HG02938 (cell line): ENCODE measurements at regions not wholly inside any gene's neighbourhood (a gene's known extent, or its start where the extent isn't known, plus 50 kb on each side); places are given as distances from the start of the nearest gene placed in this dataset.
"Not testable (repeated sequence)": the region's sequence is repeated elsewhere in the genome, so short reads cannot be mapped to it uniquely, and the experiment has no call there.

ENCODE experiments used
- ATAC-seq: cut with Tn5 transposase; IDR thresholded peaks from one replicate; pipeline ENCODE4 v1.9.1; 2021; ENCODE audit warnings: mild to moderate bottlenecking, moderate library complexity; ENCODE audit not compliant: unreplicated experiment

DNA sequence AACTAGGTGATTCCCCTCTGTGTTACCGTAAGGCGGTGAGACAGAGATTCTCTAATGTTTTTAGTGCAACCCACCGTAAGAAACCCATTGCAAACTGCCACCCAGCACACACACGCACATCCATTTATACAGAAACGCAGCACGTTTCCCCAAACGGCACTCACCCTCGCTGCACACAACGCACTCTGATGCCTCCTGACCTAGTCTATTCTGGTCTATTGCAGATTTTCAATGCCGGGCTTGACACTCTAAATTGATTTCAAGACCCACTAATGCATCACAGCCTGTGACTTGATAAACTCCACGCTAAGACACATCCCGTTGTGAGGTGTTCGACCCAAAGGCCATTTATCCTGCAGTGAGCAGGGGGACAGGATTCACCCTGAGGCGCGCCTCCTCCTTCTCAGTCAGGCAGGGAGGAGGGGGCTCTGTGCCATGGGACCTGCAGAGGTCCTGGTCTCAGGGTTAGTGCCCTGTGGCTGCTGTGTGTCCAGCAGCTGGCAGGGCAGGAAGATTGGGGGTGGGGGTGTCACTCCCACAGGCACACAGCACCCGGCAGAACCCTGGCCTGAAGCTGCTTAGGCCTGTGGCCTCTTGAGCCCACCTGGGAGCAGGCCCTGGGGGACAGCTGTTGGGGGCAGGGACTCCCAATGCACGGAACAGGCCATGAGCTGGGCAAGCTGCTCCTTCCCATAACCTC is 335.6 kb downstream of the PREX1 start:
- ATAC-seq: no peak

DNA sequence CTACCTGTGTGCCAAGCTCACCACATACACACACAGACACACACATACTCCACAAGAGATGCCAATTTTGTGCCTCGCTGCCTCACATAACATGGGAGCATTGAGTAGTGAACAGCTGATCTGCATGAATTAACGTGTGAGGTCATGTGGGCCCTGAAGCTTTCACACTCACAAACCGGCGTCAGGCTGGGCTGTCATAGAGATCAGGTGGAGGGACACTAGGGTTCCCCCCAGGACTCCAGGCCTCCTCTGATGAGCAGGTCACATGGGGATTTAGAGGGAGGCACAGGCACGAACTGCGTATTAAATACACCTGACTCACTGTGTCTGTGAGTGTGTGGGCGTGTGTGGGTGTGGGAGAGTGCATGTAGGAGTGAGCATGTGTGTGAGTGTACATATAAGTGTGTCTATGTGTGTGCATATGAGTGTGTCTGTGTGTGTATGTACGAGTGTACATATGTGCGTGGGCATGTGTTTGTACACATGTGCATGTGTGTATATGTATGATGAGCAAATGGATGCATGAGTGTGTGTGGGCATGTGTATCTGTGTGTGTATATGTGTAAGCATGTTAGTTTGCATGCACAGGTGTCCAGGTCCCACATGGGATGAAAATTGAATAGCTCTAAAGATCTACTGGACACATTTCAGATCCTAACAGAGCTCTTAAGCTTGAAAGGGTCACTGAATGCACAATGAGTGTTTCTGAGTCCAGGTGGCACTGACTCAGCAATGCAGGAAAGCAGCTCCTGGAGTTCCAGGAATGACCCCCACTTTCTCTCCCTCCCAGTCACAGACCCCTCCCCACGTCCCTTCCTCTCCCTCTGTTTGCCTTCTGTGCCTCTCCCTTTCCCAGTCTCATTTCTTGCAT is 336.6 kb downstream of the PREX1 start:
- no peak for ATAC-seq

DNA sequence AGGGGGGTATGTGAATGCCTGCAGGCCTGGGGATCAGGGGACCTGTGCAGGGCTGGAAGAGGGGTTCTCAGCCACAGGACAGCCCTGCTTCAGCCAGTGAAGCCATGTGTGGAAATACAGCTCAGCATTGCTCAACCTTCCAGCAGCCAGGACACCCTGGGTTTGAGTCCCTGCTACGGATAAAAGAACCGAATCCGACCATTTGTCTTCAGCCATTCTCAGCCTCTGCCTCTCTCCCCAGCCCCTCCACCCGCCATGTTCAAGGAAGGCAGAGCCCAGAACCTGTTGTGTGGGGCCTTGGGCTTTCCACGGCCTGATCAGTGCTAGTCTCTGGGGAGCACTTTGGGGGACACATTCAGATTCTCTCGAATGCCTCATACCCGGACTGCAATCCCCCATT is 337.5 kb downstream of the PREX1 start:
- not testable (repeated sequence) for ATAC-seq

DNA sequence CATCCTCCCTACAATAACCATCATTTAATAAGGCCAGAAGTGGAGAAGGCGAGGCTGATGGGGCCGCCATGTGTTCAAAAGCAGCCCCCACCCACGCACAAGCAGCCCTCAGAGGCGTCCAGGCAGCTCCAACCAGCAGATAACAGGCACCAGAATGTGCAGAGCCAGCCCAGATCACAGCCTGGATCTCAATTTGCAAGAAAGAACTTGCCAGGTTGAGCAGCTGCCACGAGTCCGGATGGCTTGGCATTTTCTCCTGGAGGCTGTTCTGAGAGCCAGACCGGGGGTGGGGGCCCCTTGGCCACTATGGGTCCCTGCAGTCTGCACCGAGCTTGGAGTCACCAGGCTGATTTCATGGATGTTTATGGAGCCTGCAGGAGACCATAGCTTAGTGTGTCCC is 338.1 kb downstream of the PREX1 start:
- ATAC-seq: no peak

DNA sequence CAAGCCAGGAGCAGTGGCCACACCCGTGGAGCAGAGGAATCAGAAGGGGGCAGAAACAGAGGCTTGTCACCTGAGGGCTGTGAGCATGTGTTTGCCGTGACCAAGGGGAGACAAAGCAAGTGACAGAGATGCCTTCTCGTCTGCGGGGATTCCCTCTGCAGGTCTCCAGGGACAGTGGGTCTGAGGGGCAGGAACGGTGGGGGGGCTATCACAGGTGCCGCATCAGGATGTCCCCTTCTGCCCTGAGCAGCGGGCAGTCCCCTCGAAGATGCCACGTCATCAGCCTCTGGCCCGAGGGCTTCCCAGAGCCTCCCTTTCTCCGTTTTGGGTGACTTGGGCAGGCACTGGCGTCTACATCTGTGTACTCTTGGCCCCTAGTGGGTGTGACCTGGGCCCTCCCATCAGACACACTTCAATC is 338.7 kb downstream of the PREX1 start:
- ATAC-seq: peak; percentile 44

DNA sequence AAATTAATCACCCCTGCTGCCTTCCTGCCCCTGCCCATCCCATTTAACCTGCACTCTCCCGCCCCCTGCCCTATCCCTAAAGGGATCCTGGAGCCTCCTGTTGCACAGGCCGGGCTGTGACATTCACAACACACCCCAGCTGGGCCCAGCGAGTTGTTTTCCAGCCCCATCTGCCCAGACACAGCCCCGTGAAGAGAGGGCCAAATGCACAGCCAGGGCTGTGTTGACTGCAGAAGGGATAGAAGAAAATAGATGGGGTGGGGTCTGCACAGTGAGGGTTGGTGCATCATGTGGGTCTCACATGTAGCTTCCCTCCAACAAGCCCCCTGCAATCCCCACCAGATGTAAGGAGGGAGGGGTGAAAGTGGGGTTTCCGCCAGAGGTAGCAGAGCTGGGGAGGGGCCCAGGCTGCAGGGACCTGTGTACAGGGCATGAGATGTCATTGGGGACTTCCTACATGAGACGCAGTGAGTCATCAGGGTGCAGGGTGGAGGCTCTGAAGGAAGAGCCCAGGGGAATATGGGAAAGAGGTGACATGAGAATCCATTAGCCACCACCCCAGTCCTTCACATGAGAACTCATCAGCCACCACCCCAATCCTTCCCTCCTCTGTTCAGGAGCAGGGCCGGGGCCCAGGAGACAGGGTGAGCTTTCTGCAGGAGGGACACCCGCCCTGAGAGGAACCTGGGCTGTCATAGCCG is 339.3 kb downstream of the PREX1 start:
- ATAC-seq: peak; percentile 42

DNA sequence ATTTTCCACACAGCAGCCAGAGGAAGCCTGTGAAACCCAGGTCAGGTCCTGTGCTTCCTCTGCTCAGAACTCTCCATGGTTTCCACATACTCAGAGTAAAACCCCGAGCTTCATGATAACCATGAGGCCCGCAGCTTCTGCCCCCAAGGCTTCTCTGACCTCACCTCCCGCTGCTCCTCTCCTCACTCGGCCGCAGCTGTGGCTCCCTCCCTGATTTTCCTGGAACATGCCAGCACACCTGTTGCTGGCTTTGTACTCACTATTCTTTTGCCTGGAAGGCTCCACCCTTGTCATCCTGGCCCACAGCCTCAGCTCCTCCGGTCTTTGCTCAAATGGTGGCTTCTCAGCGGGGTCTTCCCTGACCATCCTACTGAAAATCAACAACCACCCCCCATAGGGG is 341.7 kb downstream of the PREX1 start:
- ATAC-seq: no peak

DNA sequence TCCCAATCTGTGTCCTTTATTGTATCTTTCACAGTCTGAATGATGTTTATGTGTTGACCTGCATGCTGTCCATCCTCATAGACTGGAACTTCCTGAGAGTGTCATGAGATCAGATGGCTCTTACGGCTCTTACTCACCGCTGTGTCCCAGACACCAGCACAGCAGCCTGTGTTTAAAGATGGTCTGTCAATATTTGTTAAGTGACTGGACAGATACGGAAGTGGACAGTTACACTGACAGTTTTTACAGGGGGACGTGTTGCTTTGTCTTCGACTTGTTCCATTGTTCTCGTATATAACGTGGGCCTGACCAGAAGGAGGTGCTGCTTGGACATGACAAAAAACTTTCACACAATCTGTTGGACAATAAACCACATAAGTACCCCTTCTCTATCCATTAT is 342.6 kb downstream of the PREX1 start:
- ATAC-seq: not testable (repeated sequence)

DNA sequence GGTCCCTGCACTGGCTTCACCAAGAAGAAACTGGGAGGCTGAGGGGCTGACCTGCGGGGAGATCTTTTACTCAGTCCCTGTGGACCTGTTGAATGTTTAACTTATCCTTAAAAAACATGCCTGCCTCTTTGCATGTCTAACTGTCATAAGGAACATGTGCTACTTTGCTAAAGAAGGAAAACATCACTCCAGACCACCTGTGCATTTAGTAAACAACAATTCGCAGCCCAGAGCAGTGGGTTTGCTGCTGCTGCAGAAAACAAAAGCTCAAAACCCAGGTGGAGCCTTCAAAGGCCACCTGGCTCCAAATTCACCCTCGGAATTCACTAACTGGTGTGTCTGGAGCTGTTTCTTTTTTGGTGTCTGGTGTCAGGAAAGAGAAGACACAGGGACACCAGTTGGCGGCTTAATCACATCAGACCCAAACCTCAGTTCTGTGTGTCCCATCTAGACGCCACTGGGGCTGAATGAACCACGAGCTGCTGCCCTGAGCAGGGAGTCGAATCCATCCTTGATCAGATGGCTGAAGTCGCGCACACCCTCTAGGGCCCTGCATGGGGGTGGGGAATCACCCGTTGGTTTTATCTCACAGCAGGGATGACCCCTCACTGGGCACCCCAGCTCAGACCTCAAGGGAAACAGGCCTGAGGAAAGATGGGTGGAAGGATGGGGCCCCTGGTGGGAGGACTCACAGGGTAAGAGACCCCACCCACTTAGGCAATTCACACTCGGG is 344.3 kb downstream of the PREX1 start:
- no peak for ATAC-seq

DNA sequence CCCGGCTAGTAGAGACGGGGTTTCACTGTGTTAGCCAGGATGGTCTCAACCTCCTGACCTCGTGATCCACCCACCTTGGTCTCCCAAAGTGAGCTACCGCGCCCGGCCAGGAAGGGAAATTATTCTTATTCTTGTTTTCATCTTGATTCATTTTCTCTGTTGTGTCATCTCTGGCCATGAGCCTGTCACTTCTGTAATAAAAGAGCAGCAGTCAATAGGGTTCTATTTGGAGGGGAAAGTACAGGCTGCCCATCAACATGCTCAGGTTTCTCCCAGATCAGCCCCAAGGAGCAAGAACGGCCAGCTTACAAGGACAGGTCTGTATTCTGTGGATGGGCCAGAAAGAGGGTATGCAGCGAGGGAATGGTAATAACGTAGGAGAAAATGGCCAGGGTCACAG is 345.0 kb downstream of the PREX1 start:
- ATAC-seq: no peak

DNA sequence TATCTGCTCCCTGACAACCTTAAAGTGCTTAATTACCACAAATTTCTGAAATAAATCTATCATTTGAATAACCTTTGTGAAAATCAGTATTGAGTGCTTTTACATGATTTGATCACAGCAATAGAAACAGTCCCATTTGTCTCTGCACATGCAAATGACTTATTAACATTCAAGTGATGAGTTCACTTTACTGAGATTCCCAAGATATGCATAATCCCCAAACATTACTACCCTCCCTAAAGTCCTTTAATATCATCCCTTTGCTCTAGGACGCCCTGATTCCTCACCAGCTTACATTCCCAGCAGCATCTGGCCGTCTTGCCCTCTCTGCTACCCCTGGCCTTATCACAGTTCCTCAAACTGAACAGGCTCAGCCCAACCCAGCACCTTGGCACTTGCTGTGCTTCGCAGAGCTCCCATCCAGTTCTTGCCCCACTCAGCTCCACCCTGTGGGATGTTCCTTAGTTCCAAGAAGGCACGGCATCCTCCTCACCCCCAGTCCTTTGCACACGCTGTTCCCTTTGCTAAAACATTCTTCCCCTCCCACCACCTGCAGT is 347.5 kb downstream of the PREX1 start:
- ATAC-seq: no peak

DNA sequence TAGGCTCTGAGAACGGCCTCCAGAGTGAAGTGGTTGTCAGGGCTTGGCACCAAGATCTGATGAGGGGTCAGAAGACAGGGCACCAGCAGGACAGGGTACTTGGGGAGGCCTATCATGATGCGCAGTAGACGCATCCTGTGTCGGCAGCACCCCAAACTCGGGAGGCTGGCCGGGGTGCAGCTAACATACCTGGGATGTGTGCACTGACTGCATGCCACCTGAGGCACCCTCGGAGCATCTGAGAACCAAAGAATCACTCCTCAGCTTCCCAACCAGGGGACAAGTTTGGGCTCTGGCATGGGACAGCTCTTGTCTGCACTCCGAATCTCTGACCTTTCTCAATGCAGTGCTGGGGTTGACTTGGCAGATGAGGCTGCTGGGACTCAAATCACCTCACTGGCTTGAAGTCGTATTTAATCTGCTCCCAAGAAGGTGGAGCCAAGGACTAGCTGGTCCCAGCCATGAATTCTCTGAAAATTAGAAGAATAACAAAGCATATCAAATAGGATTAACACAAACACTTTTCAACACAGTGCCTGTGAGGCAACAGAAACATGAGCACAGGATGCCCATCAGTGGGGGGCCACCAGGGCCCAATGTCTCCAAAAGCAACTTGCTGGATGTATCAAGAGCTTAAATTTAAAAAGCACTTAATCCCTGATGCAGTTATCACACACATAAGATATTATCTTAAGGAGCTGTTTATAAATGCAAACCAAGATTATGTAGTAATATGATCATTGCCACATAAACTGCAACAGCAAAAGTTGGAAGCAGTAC is 348.8 kb downstream of the PREX1 start:
- no peak for ATAC-seq

DNA sequence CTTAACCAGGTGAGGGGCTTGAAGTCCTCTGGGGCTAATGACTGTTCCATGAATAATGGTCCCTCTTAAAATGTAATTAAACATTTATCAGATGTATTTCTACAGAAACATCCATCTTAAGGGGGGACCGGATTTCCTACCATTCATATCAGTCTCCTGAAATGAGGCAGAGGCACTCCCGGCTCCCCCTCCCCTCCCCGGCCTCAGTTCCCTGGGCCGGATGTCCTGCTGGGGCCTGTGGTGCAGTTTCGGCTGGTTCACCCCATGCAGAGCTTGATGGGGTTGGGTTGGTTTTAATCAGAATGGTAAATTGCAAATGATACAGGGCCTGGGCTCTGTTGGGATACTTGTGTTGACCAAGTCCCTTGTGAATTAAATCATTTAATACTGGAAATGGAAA is 349.4 kb downstream of the PREX1 start:
- no peak for ATAC-seq

DNA sequence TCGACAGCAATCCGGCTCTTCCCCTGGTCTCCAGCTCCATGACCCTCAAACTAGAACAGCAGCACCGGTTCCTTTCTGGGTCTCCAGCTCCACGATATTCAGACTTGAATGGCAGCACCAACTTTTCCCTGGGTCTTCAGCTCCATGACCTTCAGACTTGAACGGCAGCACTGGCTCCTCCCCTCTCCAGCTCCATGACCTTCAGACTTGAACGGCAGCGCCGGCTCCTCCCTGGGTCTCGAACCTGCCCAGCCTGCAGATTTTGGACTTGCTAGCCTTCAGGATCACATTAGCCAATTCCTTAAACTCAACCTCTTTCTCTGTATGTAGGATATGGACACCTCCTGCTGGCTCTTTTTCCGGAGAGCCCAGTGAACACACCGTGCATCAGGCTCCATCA is 350.9 kb downstream of the PREX1 start:
- no peak for ATAC-seq

DNA sequence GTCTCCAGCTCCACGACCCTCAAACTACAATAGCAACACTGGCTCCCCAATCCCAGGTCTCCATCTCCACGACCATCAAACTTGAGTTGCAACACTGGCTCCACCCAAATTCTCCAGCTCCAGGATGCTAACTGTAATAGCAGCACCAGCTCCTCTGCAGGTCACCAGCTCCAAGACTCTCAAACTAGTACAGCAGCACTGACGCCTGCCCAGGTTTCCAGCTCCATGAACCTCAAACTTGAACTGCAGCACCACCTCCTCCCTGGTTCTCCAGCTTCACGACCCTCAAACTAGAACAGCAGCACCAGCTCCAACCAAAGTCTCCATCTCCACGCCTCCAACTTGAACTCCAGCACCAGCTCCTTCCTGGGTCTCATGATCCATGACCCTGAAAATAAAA is 353.8 kb downstream of the PREX1 start:
- ATAC-seq: no peak

DNA sequence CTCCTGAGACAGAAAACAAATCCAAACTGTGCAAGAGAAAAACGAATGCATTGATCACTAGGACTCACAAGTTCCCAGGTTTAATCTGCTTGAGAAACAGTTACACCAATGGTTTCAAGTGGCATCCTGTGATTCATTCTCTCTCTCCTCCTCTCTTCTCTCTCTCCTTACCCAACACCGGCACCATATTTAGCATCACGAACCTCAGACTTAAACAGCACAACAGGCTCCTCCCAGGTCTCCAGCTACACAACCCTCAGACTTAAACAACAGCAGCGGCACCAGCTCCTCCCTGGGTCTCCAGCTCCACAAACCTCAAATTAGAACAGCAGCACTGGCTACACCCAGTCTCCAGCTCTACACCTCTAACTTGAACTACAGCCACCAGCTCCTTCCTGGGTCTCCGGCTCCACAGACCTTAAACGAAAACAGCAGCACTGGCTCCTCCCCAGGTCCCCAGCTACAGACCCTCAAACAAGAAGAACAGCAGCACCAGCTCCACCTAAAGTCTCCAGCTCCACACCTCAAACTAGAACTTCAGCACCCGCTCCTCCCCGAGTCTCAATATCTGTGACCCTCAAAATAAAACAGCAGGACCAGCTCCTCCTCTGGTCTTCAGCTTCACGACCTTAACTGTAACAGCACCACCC is 355.9 kb downstream of the PREX1 start:
- ATAC-seq: no peak

DNA sequence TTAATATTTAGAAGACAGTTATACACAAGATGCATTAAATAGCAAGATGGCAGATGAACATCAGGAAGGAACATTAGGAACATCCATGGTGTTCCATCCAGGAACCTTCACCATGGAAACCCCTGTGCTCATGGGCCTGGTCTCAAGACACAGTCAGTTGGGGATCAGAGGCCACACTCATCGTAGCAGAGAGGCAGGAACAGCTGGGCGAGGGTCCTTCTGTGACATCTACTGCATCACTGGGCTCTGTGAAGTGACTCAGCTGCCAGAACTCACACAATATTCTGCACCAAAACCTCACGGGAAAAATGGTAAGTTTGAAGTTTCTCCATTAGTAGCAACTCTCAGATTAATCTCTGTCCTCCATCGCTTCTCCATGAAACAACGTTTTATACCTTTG is 356.6 kb downstream of the PREX1 start:
- no peak for ATAC-seq

DNA sequence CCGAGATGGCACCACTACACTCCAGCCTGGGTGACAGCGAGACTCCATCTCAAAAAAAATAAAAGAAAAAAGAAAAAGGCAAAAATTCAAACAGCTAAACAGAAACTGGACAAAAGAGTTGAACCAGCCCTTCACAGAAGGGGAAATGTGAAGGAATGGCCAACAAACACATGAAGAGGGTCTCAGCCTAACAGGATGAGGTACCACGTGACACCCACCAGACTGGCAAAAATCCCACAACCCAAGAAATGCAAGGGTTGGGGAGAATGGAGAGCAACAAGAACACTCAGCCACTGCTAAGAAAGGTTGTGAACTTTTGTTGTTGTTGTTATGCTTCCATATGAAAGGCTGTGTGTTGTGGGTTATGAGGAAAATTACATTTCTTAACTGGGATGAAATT is 357.7 kb downstream of the PREX1 start:
- ATAC-seq: no peak

DNA sequence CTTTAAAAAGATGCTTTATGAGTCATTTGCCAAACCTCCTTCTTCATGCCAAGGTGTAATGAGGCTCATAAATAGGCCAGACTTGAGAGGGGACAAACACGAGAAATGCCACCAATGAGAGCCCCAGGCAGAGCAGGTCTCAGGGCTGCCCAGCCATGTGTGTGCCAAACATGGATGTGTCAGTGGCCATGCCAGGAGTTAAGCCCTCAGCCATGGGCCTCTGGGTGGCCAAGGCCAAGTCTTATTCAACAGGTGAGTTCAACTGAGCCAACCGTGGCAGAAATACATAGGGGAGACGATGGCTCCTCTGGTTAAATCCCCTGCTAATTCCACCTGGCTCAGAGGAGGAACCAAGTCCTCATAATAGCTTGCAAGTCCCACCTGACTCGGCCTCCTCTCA is 358.8 kb downstream of the PREX1 start:
- no peak for ATAC-seq

DNA sequence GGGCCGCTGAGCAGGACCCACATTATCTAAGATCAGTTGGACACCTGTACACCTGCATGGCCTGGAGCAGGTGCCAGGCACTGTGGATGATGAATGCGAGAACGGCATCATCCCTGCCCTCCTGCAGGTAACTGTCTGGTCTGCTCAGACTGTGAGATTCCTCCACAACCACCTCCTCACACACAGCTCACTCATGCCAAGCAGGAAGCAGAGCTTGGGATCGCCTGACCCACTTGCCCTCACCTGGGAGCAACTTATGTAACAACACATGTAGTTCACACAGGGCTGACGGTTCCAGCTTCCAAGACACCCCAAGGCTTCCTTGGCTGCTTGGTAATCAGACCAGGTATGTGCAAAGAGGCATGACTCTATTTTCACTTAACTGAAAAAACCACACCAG is 359.2 kb downstream of the PREX1 start:
- no peak for ATAC-seq
